HG03354 (cell line): ENCODE measurements at regions not wholly inside any gene's neighbourhood (a gene's known extent, or its start where the extent isn't known, plus 50 kb on each side); places are given as distances from the start of the nearest gene placed in this dataset.
"Not testable (repeated sequence)": the region's sequence is repeated elsewhere in the genome, so short reads cannot be mapped to it uniquely, and the experiment has no call there.

ENCODE experiments used
- ATAC-seq: cut with Tn5 transposase; IDR thresholded peaks from one replicate; pipeline ENCODE4 v1.9.1; 2021; ENCODE audit warnings: mild to moderate bottlenecking; ENCODE audit not compliant: unreplicated experiment, poor library complexity, severe bottlenecking

DNA sequence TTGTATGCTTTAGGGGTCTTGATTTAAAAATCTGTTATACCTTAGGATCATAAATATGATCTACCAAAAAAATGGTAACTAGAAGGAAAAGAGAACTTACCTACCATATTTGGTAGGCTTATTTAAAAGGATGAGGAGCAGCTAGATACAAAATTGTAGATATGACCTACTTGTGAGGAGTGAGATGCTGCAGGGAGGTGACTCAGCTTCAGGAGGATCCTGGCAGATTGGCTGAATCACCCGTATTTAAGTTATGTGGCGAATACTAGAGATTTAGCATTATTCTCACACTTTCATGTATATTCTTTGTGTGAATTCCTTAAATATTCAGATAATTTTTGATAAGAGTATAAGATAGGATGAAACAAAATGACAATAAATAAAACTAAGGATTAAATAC lies 657.3 kb upstream of the LINC00305 start:
- no peak for ATAC-seq

GRCh38 chr18:64803471-64803870 lies 654.6 kb upstream of the LINC00305 start:
- no peak for ATAC-seq

DNA sequence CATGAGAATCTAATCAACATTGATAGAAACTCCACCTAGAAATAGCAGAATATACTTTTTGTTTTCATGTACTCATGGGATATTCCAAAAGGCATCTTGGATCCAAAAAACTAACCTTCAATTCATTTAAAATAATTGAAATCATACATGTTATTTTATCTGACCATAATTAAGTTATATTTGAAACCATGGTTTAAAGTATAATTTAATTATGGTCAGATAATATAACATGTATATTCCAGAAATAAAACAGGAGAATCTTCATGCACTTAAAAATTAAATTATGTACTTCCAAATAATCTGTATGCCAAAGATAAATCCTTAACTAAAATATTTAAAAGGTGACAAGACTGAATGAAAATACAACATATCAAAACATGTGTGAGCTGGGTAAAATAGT lies 651.3 kb upstream of the LINC00305 start:
- ATAC-seq: no peak

GRCh38 chr18:64799376-64799775 lies 650.5 kb upstream of the LINC00305 start:
- no peak for ATAC-seq

- ATAC-seq: no peak
These were observed 642.3 kb upstream of the LINC00305 start for GRCh38 chr18:64791236-64791635.

DNA sequence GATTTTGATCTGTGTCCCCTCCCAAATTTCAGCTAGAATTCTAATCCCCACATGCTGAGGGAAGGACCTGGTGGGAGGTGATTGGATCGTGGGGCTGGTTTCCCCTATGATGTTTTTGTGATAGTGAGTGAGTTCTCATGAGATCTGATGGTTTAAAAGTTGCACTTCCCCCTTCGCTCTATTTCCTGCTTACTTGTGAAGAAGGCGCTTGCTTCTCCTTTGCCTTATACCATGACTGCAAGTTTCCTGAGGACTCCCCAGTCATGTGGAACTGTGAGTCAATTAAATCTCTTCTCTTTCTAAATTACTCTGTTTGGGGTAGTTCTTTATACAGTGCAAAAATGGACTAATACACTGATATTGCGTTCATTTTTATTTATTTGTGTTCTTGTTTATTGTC lies 636.8 kb upstream of the LINC00305 start:
- no peak for ATAC-seq

DNA sequence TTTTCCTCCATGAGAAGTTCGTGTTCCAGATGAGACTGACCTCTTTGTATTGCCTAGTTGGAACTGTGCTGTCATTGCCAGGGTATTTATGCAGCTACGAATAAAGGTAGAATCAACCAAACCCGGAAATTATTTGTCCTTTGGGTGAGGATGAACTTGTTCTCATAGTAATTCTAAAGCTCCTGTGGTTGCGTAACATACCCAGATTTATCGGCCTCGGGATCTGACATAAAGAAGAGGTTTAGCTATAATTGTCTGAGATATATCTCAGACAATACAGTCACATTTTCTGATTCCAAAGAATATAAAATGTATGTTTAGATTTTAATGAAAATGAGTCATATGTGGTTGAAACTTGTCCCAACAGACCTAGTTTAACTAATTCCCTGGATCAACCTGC lies 628.7 kb upstream of the LINC00305 start:
- no peak for ATAC-seq

GRCh38 chr18:64765908-64766307 lies 617.0 kb upstream of the LINC00305 start:
- ATAC-seq: no peak

GRCh38 chr18:64752707-64753106 lies 603.8 kb upstream of the LINC00305 start:
- ATAC-seq: no peak

DNA sequence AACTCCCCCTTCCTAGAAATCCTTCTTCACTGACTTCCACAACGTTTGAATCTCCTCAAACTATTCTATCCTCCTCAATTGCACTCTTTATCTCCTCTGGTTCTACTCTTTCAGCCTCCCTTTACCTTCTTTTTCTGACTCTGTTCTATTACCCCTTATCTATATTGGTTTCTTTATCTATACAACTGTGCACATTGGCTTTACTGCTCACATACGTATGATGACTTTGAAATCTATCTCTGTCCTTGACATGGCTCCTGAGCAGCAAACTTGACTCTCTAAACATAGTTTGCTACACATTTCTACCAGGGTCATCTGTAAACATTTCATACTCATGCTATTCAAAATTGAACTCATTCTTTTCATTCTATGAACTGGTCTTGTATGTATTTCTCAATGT lies 601.0 kb upstream of the LINC00305 start:
- no peak for ATAC-seq

DNA sequence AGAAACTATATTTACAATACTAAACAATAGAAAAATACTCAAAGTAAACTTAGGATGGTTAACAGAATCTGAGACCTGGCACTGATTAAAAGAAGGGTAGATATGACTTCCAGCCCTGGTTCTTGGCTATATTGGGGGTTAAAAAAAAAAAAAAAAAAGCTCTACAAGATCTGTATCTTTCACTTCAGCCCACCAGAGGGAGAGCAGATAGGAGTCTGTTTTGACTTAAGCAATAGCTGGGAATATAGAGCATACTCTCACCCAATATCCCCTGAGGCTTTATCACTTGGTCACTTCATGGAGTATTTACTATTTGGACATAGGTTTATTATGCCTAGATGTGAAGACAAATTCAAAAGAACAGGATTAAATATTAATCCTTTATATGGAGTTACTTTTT lies 598.9 kb upstream of the LINC00305 start:
- no peak for ATAC-seq

DNA sequence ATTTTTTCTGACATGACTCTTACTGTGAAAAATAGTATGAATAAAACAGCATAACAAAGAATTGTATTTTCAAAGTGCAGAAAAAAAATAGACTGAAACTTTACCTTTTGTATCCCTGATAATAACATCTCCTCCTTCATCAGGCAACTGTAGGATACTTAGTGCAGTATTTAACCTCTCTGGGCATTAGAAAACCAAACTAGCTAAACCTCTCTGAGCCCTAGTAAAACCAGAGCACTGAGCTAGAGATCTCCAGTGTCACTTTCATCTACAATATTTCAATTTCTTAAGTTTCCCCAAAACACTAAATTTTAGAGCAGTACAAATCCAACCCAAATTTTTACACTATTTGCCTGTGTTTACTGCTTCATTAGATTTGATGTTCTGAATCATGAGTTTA lies 594.0 kb upstream of the LINC00305 start:
- ATAC-seq: no peak

DNA sequence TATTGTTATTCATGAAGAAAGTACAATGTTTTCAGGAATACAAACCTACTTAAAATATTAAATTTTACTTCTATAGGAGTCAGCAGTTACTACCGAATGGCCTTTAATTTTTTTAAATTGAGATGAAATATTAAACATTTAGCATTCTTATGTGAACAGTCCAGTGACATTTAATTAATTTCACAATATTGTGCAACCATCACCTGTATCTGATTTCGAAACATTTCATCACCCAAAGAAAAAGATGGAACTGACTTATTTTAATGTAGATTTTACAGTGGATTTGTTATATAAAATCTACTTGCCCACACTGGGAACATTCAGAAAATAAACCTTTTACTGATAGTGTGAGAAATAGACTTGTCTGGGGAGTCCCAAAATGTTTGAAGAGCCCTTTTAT lies 585.2 kb upstream of the LINC00305 start:
- ATAC-seq: no peak

DNA sequence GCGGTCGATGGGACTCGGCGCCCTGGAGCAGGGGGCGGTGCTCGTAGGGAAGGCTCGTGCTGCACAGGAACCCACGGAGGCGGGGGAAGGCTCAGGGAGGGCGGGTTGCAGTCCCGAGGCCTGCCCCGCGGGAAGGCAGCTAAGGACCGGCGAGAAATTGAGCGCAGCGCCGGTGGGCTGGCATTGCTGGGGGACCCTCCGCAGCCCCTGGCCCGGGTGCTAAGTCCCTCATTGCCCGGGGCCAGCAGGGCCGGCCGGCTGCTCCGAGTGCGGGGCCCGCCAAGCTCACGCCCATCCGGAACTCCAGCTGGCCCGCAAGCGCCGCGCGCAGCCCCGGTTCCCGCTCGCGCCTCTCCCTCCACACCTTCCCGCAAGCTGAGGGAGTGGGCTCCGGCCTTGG lies 576.8 kb upstream of the LINC00305 start:
- not testable (repeated sequence) for ATAC-seq

GRCh38 chr18:64720781-64721464 lies 572.0 kb upstream of the LINC00305 start:
- ATAC-seq: no peak

- ATAC-seq: no peak
These were observed 569.9 kb upstream of the LINC00305 start for GRCh38 chr18:64718808-64719207.

- no peak for ATAC-seq
These were observed 568.1 kb upstream of the LINC00305 start for GRCh38 chr18:64717026-64717425.

DNA sequence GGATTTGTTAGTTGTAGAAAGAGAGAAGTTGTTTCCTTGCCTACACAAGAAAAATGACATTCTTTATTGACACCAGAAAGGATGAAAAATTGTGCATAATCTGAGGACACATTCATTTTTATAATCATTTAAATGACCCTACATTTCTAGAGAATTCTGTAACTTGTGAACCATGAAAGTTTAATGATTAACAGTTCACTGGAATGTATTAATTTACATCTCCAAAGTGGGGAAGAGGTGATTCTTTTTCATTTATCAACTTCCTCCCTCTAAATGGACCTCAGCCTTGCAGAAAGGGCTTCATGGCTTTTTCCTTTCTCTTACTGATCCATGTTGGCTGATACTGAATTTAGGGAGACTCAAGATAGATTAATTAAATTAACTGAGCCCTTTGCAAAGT lies 565.2 kb upstream of the LINC00305 start:
- ATAC-seq: no peak

DNA sequence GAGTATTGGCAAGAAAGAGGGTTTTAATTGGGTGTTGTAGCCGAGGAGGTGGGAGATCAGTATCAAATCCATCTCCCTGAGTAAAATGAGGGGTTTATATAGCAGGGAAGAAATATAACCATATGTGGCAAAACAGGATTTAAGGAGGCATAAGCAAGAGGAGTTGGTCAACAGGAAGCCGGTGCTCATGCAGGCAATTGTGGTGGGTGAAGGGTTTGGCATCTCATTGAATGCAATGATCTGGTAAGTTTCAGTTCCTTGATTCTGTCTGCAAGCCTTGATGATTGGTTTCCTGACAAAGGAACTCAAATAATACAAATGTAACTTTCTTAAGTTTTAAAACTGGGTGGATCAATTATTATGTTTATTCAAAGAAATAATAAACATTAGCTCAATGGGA lies 564.4 kb upstream of the LINC00305 start:
- peak; percentile 99 for ATAC-seq

DNA sequence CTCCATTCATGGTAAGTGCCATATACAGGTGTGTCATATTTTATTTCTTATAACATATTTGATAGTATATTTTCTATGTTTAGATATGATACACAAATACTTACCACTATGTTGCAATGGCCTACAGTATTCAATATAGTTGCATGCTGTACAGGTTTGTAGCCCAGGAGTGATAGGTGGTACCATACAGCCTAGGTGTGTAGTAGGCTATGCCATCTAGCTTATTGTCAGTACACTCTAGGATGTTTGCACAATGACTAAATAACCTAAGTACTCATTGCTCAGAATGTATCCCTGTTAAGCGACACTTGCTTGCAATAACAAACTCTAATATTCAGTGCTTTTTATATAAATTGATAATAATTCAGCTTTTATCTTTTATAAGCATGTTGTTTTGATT lies 563.1 kb upstream of the LINC00305 start:
- no peak for ATAC-seq

DNA sequence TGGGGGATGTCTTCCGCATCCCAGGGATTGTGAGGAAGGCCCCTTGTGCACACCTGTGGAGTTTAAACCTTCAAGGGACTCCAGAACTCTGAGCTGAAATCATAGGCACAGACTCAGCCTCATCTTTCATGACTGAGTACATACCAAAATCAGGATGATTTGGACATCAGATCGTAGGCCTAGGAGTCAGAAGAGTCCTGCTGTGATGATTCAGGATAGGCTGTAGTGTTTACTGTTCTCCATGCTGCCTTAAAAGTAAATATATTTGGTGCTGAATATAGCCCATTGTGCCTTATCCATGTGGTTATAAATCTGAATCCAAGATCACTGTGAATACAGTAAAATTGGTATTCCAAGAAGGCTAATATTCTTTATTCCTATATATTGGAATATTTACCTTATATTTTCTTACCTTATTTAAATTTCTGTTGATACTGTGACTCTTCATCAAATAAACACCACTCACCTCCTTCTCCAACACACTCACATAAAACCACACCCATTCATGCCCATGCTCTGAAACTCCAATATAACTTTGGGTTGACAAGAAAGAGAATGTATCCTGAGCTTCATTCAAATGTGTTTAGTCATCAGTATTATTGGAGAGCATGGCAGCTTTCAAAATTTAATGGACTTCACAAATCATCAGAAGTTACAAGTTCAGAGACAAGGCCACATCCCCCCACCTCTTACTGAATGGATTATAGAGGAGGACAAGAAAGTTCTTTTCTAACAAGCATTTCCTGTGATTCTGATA lies 561.4 kb upstream of the LINC00305 start:
- ATAC-seq: no peak

GRCh38 chr18:64707052-64707451 lies 558.2 kb upstream of the LINC00305 start:
- ATAC-seq: no peak
